ENCODE measurements at regions not wholly inside any gene's neighbourhood (a gene's known extent, or its start where the extent isn't known, plus 50 kb on each side); places are given as distances from the start of the nearest gene placed in this dataset.

DNA sequence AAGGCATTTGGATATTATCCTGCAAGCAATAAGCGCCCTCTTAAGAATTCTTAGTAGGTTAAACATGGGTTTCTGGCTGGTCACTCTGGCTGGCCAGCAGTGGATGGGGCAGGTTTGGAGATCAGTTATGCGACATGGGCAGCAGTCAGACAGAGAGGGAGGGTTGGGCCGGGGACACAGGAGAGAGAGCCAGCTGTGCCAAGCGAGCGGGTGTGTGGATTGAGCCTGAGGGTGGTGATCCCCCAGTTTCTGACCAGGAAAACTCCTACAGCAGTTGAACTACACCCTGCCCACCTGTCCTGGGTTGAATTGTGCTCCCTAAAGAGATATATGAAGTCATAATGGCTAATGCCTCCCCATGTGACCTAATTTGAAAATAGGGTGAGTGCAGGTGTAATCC is 671.2 kb downstream of the TBC1D22A start (continued):
- TF ChIP-seq, protein P1, sequence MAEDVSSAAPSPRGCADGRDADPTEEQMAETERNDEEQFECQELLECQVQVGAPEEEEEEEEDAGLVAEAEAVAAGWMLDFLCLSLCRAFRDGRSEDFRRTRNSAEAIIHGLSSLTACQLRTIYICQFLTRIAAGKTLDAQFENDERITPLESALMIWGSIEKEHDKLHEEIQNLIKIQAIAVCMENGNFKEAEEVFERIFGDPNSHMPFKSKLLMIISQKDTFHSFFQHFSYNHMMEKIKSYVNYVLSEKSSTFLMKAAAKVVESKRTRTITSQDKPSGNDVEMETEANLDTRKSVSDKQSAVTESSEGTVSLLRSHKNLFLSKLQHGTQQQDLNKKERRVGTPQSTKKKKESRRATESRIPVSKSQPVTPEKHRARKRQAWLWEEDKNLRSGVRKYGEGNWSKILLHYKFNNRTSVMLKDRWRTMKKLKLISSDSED (CRISPR knock-in tag; IDR thresholded peaks at IDR 0.05), result no peak
- TF ChIP-seq ZNF510 (CRISPR knock-in tag; IDR thresholded peaks at IDR 0.05; ENCODE audit: low read depth) (no peak), GABPB1 (CRISPR knock-in tag; IDR thresholded peaks at IDR 0.05) (no peak), PAWR (CRISPR knock-in tag; IDR thresholded peaks at IDR 0.05; ENCODE audit: borderline replicate concordance) (no peak), KAT2B (IDR thresholded peaks at IDR 0.05; ENCODE audit: borderline replicate concordance, low read depth, low read length) (no peak), ZNF609 (CRISPR knock-in tag; IDR thresholded peaks at IDR 0.05; ENCODE audit: borderline replicate concordance) (no peak), ATF7 (IDR thresholded peaks at IDR 0.05) (no peak), ATF7 (CRISPR knock-in tag; IDR thresholded peaks at IDR 0.05) (no peak), MXD4 (CRISPR knock-in tag; IDR thresholded peaks at IDR 0.05) (no peak)

Data from HepG2 (cell line).